NT2/D1 (cell line): ENCODE measurements at regions not wholly inside any gene's neighbourhood (a gene's known extent, or its start where the extent isn't known, plus 50 kb on each side); places are given as distances from the start of the nearest gene placed in this dataset.

Source experiments
- DNase-seq: peaks from one replicate; pipeline ENCODE4 v3.0.0-alpha.2; 2011; ENCODE audit warnings: low read depth, low spot score
- H3K27me3 ChIP-seq: 2 replicates; pipeline ENCODE4 v1.6.0; 2011; ENCODE audit warnings: mild to moderate bottlenecking; ENCODE audit not compliant: insufficient read length, insufficient read depth
- H3K36me3 ChIP-seq: 2 replicates; pipeline ENCODE4 v1.6.1; 2011; ENCODE audit warnings: mild to moderate bottlenecking, low read length, mixed read lengths; ENCODE audit not compliant: insufficient read depth, insufficient read length
- H3K4me1 ChIP-seq: 2 replicates; pipeline ENCODE4 v1.5.1; 2011; ENCODE audit not compliant: insufficient read depth, insufficient read length
- H3K4me3 ChIP-seq: 2 replicates; pipeline ENCODE4 v1.5.1; 2011; ENCODE audit warnings: low read depth; ENCODE audit not compliant: insufficient read length
- H3K9ac ChIP-seq: 2 replicates; pipeline ENCODE4 v1.6.0; 2011; ENCODE audit warnings: low read depth; ENCODE audit not compliant: insufficient read length
- H3K9me3 ChIP-seq: 2 replicates; pipeline ENCODE4 v1.5.1; 2011; ENCODE audit warnings: mild to moderate bottlenecking, low read length; ENCODE audit not compliant: insufficient read depth
- SUZ12 ChIP-seq: IDR thresholded peaks from 2 replicates; pipeline ENCODE4 v1.6.1; 2011; ENCODE audit not compliant: insufficient read length, insufficient read depth; ENCODE audit errors: extremely low read depth
- YY1 ChIP-seq: IDR thresholded peaks from 2 replicates; pipeline ENCODE4 v1.6.1; 2011; ENCODE audit not compliant: insufficient read length, insufficient read depth
- ZNF274 ChIP-seq: IDR thresholded peaks from 2 replicates; pipeline ENCODE4 v1.6.1; 2011; ENCODE audit warnings: mild to moderate bottlenecking, low read depth, low read length

- Histone ChIP-seq H3K27me3 (no peaks in the 10 kb centered on the region), H3K4me1 (no peaks in the 10 kb centered on the region), H3K36me3 (no peaks in the 10 kb centered on the region), H3K9ac (no peak overlapping the region), H3K9me3 (peaks cover 7% of the 10 kb centered on the region; the same call in 1 of the 2 replicates), H3K4me3 (no peak overlapping the region)
- no peak for DNase-seq
- no peak for TF ChIP-seq SUZ12
- TF ChIP-seq YY1: no peak
- no peak for TF ChIP-seq ZNF274
Observed at GRCh38 chr3:182226995-182227394, 515.3 kb downstream of the SOX2 start.

GRCh38 chr3:182233405-182233804, 521.7 kb downstream of the SOX2 start:
- H3K4me3 ChIP-seq: no peak overlapping the region
- DNase-seq: no peak
- no peaks in the 10 kb centered on the region for H3K9me3 ChIP-seq
- no peaks in the 10 kb centered on the region for H3K4me1 ChIP-seq
- H3K9ac ChIP-seq: no peak overlapping the region
- TF ChIP-seq SUZ12 (no peak), ZNF274 (no peak), YY1 (no peak)
- no peaks in the 10 kb centered on the region for H3K36me3 ChIP-seq
- H3K27me3 ChIP-seq: no peaks in the 10 kb centered on the region

- Histone ChIP-seq H3K27me3 (no peaks in the 10 kb centered on the region), H3K9me3 (no peaks in the 10 kb centered on the region), H3K4me1 (no peaks in the 10 kb centered on the region), H3K36me3 (no peaks in the 10 kb centered on the region), H3K9ac (no peak overlapping the region), H3K4me3 (no peak overlapping the region)
- TF ChIP-seq SUZ12 (no peak), YY1 (no peak), ZNF274 (no peak)
- no peak for DNase-seq
Observed at GRCh38 chr3:182233957-182234356, 522.2 kb downstream of the SOX2 start.

GRCh38 chr3:182234881-182235280, 523.2 kb downstream of the SOX2 start:
- Histone ChIP-seq H3K4me3 (no peak overlapping the region), H3K9me3 (no peaks in the 10 kb centered on the region), H3K36me3 (no peaks in the 10 kb centered on the region), H3K4me1 (no peaks in the 10 kb centered on the region), H3K27me3 (no peaks in the 10 kb centered on the region), H3K9ac (no peak overlapping the region)
- TF ChIP-seq YY1 (no peak), SUZ12 (no peak), ZNF274 (no peak)
- no peak for DNase-seq

- no peaks in the 10 kb centered on the region for H3K27me3 ChIP-seq
- TF ChIP-seq SUZ12 (no peak), YY1 (no peak), ZNF274 (no peak)
- H3K36me3 ChIP-seq: no peaks in the 10 kb centered on the region
- H3K4me1 ChIP-seq: no peaks in the 10 kb centered on the region
- no peaks in the 10 kb centered on the region for H3K9me3 ChIP-seq
- no peak overlapping the region for H3K4me3 ChIP-seq
- DNase-seq: no peak
- H3K9ac ChIP-seq: no peak overlapping the region
Observed at GRCh38 chr3:182235504-182235903, 523.8 kb downstream of the SOX2 start.

GRCh38 chr3:182238126-182238525, 526.4 kb downstream of the SOX2 start:
- TF ChIP-seq SUZ12: no peak
- no peak for TF ChIP-seq ZNF274
- no peak for TF ChIP-seq YY1
- DNase-seq: peak; percentile 92
- H3K9me3 ChIP-seq: no peaks in the 10 kb centered on the region
- no peak overlapping the region for H3K4me3 ChIP-seq
- no peaks in the 10 kb centered on the region for H3K4me1 ChIP-seq
- H3K27me3 ChIP-seq: no peaks in the 10 kb centered on the region
- no peaks in the 10 kb centered on the region for H3K36me3 ChIP-seq
- H3K9ac ChIP-seq: no peak overlapping the region

- DNase-seq: no peak
- Histone ChIP-seq H3K4me1 (peaks cover under 1% of the 10 kb centered on the region), H3K4me3 (no peak overlapping the region), H3K9ac (no peak overlapping the region), H3K9me3 (no peaks in the 10 kb centered on the region), H3K36me3 (no peaks in the 10 kb centered on the region), H3K27me3 (no peaks in the 10 kb centered on the region)
- TF ChIP-seq ZNF274 (no peak), SUZ12 (no peak), YY1 (no peak)
Observed at GRCh38 chr3:182239316-182239715, 527.6 kb downstream of the SOX2 start.
